Spleen (tissue), 11 donors: ENCODE measurements at regions not wholly inside any gene's neighbourhood (a gene's known extent, or its start where the extent isn't known, plus 50 kb on each side); places are given as distances from the start of the nearest gene placed in this dataset.

Source experiments
- DNase-seq: peaks from one replicate; pipeline ENCODE4 v3.0.0-alpha.2; 2020
- H3K27ac ChIP-seq, 8 donors: fragments of 200-600 bp; sonication (generic) in 7 of 8; 1 replicate in 4 of 8; 2 replicates in 4 of 8; pipeline versions ENCODE4 v1.5.0 to v1.8.0; 2016 to 2021; ENCODE audit warnings: inconsistent platforms in 4 of 8, mild to moderate bottlenecking in 4 of 8, moderate library complexity in 1 of 8
- H3K27me3 ChIP-seq, 7 donors: fragments of 200-600 bp; sonication (generic) in 6 of 7; replicated peaks in 1 of 7; 1 replicate in 4 of 7; 2 replicates in 3 of 7; pipeline versions ENCODE4 v1.5.0 to v1.8.0; 2016 to 2021; ENCODE audit warnings: inconsistent platforms in 3 of 7, mild to moderate bottlenecking in 1 of 7
- H3K36me3 ChIP-seq, 6 donors: fragments of 200-600 bp; sonication (generic) in 5 of 6; 1 replicate in 4 of 6; 2 replicates in 2 of 6; pipeline versions ENCODE4 v1.5.0 to v1.8.0; 2016 to 2021; ENCODE audit warnings: inconsistent platforms in 2 of 6
- H3K4me1 ChIP-seq, 6 donors: fragments of 200-600 bp; sonication (generic) in 5 of 6; 1 replicate in 3 of 6; 2 replicates in 3 of 6; pipeline versions ENCODE4 v1.5.0 to v1.8.0; 2016 to 2021; ENCODE audit warnings: inconsistent platforms in 3 of 6
- H3K4me3 ChIP-seq, 8 donors: fragments of 200-600 bp; sonication (generic) in 7 of 8; 1 replicate in 4 of 8; 2 replicates in 4 of 8; pipeline versions ENCODE4 v1.5.0 to v1.8.0; 2016 to 2021; ENCODE audit warnings: inconsistent platforms in 4 of 8, mild to moderate bottlenecking in 4 of 8, moderate library complexity in 2 of 8
- H3K9me3 ChIP-seq, 8 donors: fragments of 200-600 bp; sonication (generic) in 7 of 8; 1 replicate in 4 of 8; 2 replicates in 4 of 8; pipeline versions ENCODE4 v1.5.0 to v1.8.0; 2016 to 2021; ENCODE audit warnings: inconsistent platforms in 4 of 8
- CTCF ChIP-seq, 11 experiments: fragments of 200-600 bp in 7 of 11; fragments of 450-650 bp in 4 of 11; sonication (generic) in 4 of 11; IDR thresholded peaks in 8 of 11; conservative IDR thresholded peaks in 3 of 11; 1 replicate in 7 of 11; 2 replicates in 4 of 11; pipeline versions ENCODE4 v1.4.0 to v1.8.0; 2016 to 2021; ENCODE audit warnings: antibody characterized with exemption in 11 of 11, inconsistent platforms in 4 of 11, mild to moderate bottlenecking in 1 of 11
- POLR2A ChIP-seq, 3 donors: fragments of 450-650 bp; IDR thresholded peaks; one replicate each; pipeline ENCODE4 v1.5.1; 2017; ENCODE audit warnings: antibody characterized with exemption in 3 of 3, mild to moderate bottlenecking in 1 of 3
- POLR2AphosphoS5 ChIP-seq, 3 donors: sonication (generic); formaldehyde crosslinking; IDR thresholded peaks; one replicate each; pipeline ENCODE4 v1.5.1; 2017; ENCODE audit warnings: antibody characterized with exemption in 3 of 3
- WGBS, 5 donors: extraction: QIAGEN DNeasy Blood & Tissue Kit in 3 of 5; methylation state at CpG; one replicate each; pipeline versions ENCODE4 v1.1.5 to v1.1.7; 2013 to 2018; 5-methylcytosine and 5-hydroxymethylcytosine counted together
- intact Hi-C: fragments of 100-400 bp; cut with DNase I; formaldehyde crosslinking; loops from one replicate; pipeline ENCODE4 v1.15.0; 2023; ENCODE audit warnings: low total_unique reads
- donor health status: healthy with polysubstance abuse.
- donor health status: DM: no; HTN: no; CAD: no; lungs with moderate emphysema.
- donor health status: DM: no; HTN: no; CAD: no.
- donor health status: Bipolar disorder and iron deficiency.
- donor health status: healthy.
- donor health status: DM: no; HTN: no; CAD: no.
- donor health status: DM: yes; HTN: yes; CAD: no.

DNA sequence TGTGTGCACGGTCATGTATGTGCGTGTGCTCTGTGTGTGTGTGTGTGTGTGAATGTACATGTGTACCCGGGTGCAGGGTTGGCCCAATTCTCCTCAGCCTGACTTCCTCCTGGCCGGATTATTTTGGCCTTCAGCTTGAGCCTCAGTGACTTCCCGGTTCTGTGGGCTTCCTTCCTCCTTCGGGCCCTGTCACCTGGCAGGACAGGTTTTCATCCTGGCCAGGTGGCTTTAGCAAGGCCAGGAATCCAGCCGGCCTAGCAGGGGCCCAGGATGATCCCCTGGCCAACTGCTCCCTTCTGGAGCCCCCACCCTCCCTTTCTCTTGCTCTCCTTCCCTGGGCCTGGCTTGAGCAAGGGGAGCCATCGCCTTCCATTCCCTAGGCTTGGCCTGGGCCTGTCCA, 140.5 kb downstream of the INHBB start:
- peaks cover 0 to 47% (median 0%) of the 10 kb centered on the region in 7 donors for H3K27me3 ChIP-seq
- DNase-seq, result no peak
- TF ChIP-seq CTCF (IDR thresholded peaks at IDR 0.05 in 8 of 11, conservative IDR thresholded peaks at IDR 0.05 in 3 of 11) (no peak), POLR2A (IDR thresholded peaks at IDR 0.05) (no peak), POLR2AphosphoS5 (IDR thresholded peaks at IDR 0.05) (no peak)
- intact Hi-C loops, result no loop called here
- no peaks in the 10 kb centered on the region for H3K36me3 ChIP-seq
- H3K9me3 ChIP-seq, result no peaks in the 10 kb centered on the region
- no peaks in the 10 kb centered on the region for H3K4me1 ChIP-seq
- no peak overlapping the region for H3K27ac ChIP-seq
- whole genome bisulfite sequencing, 5 donors, result 52 to 64% (median 53%) methylated on average over 7 to 8 of the region's 8 CpGs
- no peak overlapping the region for H3K4me3 ChIP-seq

- 75 to 90% (median 79%) methylated on average over 4 to 11 of the region's 11 CpGs for WGBS, 5 donors
These were observed 141.0 kb downstream of the INHBB start for GRCh38 chr2:120486946-120487345.

DNA sequence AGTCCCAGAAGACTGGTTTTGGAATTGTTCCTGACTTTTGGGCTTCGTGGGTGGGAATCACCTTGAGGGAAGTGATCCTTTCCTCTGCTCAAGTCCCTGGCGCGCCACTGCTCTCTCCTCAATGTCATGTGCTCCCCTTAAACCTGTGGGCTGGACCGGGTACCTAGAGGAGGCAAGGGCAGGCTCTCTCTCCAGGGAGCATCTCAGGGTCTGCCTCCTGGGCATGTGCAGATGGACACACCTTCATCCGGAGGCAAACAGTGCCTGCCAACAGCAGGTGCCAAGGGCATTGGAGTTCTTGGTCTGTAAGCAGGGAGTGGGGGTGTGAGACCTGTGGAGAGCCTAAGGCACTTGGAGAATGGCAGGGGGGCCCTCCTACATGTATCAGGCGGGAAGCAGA, 142.6 kb downstream of the INHBB start:
- intact Hi-C loops, result no loop called here
- Histone ChIP-seq H3K27me3 (peaks cover 0 to 41% (median 0%) of the 10 kb centered on the region in 7 donors), H3K36me3 (no peaks in the 10 kb centered on the region), H3K4me1 (no peaks in the 10 kb centered on the region), H3K9me3 (no peaks in the 10 kb centered on the region), H3K27ac (no peak overlapping the region), H3K4me3 (no peak overlapping the region)
- no peak for TF ChIP-seq CTCF (IDR thresholded peaks at IDR 0.05 in 8 of 11, conservative IDR thresholded peaks at IDR 0.05 in 3 of 11)
- TF ChIP-seq POLR2AphosphoS5 (IDR thresholded peaks at IDR 0.05), result no peak
- no peak for TF ChIP-seq POLR2A (IDR thresholded peaks at IDR 0.05)
- WGBS, 5 donors, result 63 to 74% (median 64%) methylated on average over 4 to 6 of the region's 6 CpGs
- peak; percentile 41 for DNase-seq

More at GRCh38 chr2:120486946-120487345, 141.0 kb downstream of the INHBB start:
- no peaks in the 10 kb centered on the region for H3K4me1 ChIP-seq
- TF ChIP-seq CTCF (IDR thresholded peaks at IDR 0.05 in 8 of 11, conservative IDR thresholded peaks at IDR 0.05 in 3 of 11), result no peak
- H3K27ac ChIP-seq, result no peak overlapping the region
- no peak overlapping the region for H3K4me3 ChIP-seq
- no peaks in the 10 kb centered on the region for H3K36me3 ChIP-seq
- DNase-seq, result peak; percentile 28
- H3K9me3 ChIP-seq, result no peaks in the 10 kb centered on the region
- H3K27me3 ChIP-seq, result peaks cover 0 to 48% (median 0%) of the 10 kb centered on the region in 7 donors
- intact Hi-C loops, result no loop called here

GRCh38 chr2:120489023-120489422, 143.1 kb downstream of the INHBB start:
- Histone ChIP-seq H3K4me3 (no peak overlapping the region), H3K36me3 (no peaks in the 10 kb centered on the region), H3K27ac (no peak overlapping the region), H3K9me3 (no peaks in the 10 kb centered on the region), H3K4me1 (no peaks in the 10 kb centered on the region), H3K27me3 (peaks cover 0 to 38% (median 0%) of the 10 kb centered on the region in 7 donors)
- intact Hi-C loops, result no loop called here
- TF ChIP-seq POLR2A (IDR thresholded peaks at IDR 0.05), result no peak
- TF ChIP-seq CTCF (IDR thresholded peaks at IDR 0.05 in 8 of 11, conservative IDR thresholded peaks at IDR 0.05 in 3 of 11), result no peak
- peak; percentile 16 to 59 (median 43) for TF ChIP-seq POLR2AphosphoS5 (IDR thresholded peaks at IDR 0.05)
- peak; percentile 37 for DNase-seq
- 60 to 65% (median 64%) methylated on average over 6 to 7 of the region's 7 CpGs for WGBS, 5 donors
